Activated T-cell treated with anti-CD3 and anti-CD28 coated beads for 24 hours (primary cell): ENCODE measurements at regions not wholly inside any gene's neighbourhood (a gene's known extent, or its start where the extent isn't known, plus 50 kb on each side); places are given as distances from the start of the nearest gene placed in this dataset.
"Not testable (repeated sequence)": the region's sequence is repeated elsewhere in the genome, so short reads cannot be mapped to it uniquely, and the experiment has no call there.

Source experiments
- DNase-seq: peaks from one replicate; pipeline ENCODE4 v3.0.0-alpha.2; 2020; ENCODE audit warnings: low read depth

GRCh38 chr7:106749165-106749564 lies 88.2 kb upstream of the CCDC71L start:
- no peak for DNase-seq

GRCh38 chr7:106750773-106751172 lies 89.8 kb upstream of the CCDC71L start:
- DNase-seq = no peak

GRCh38 chr7:106752367-106752766 lies 91.4 kb upstream of the CCDC71L start:
- no peak for DNase-seq

- not testable (repeated sequence) for DNase-seq
These were observed 94.1 kb upstream of the CCDC71L start for GRCh38 chr7:106755024-106755423.

- no peak for DNase-seq
These were observed 94.7 kb upstream of the CCDC71L start for GRCh38 chr7:106755641-106756040.

- DNase-seq = no peak
These were observed 95.1 kb upstream of the CCDC71L start for GRCh38 chr7:106756071-106756470.

GRCh38 chr7:106756884-106757283 lies 95.9 kb upstream of the CCDC71L start:
- DNase-seq = no peak

GRCh38 chr7:106757846-106758245 lies 96.9 kb upstream of the CCDC71L start:
- DNase-seq = no peak

- not testable (repeated sequence) for DNase-seq
These were observed 101.9 kb upstream of the CCDC71L start for GRCh38 chr7:106762845-106763244.

GRCh38 chr7:106763717-106764116 lies 101.4 kb upstream of the PIK3CG start:
- DNase-seq = no peak

- no peak for DNase-seq
These were observed 99.2 kb upstream of the PIK3CG start for GRCh38 chr7:106765727-106766355.

GRCh38 chr7:106766551-106766950 lies 98.5 kb upstream of the PIK3CG start:
- no peak for DNase-seq

- DNase-seq = no peak
These were observed 98.0 kb upstream of the PIK3CG start for GRCh38 chr7:106767078-106767477.

GRCh38 chr7:106767498-106768323 lies 97.4 kb upstream of the PIK3CG start:
- no peak for DNase-seq

- no peak for DNase-seq
These were observed 96.7 kb upstream of the PIK3CG start for GRCh38 chr7:106768324-106768751.

- DNase-seq = no peak
These were observed 94.9 kb upstream of the PIK3CG start for GRCh38 chr7:106770191-106770590.

GRCh38 chr7:106772655-106773108 lies 92.4 kb upstream of the PIK3CG start:
- DNase-seq = no peak

- DNase-seq = no peak
These were observed 91.9 kb upstream of the PIK3CG start for GRCh38 chr7:106773228-106773627.

GRCh38 chr7:106773721-106774120 lies 91.4 kb upstream of the PIK3CG start:
- no peak for DNase-seq

- no peak for DNase-seq
These were observed 90.8 kb upstream of the PIK3CG start for GRCh38 chr7:106774213-106774767.

GRCh38 chr7:106774768-106775551 lies 90.1 kb upstream of the PIK3CG start:
- DNase-seq = peak; percentile 33

GRCh38 chr7:106775552-106775936 lies 89.5 kb upstream of the PIK3CG start:
- no peak for DNase-seq
